GM12865 (cell line): ENCODE measurements at regions not wholly inside any gene's neighbourhood (a gene's known extent, or its start where the extent isn't known, plus 50 kb on each side); places are given as distances from the start of the nearest gene placed in this dataset.

Experiments used
- DNase-seq: peaks from one replicate; pipeline ENCODE4 v3.0.0; 2010; ENCODE audit warnings: low read depth
- H3K4me3 ChIP-seq: 2 replicates; pipeline ENCODE4 v1.5.1; 2011; ENCODE audit warnings: mild to moderate bottlenecking, low read depth, low read length, control low read depth
- CTCF ChIP-seq: IDR thresholded peaks from 2 replicates; pipeline ENCODE4 v1.5.1; 2011; ENCODE audit warnings: low read length, control low read depth, low read depth, inconsistent platforms; ENCODE audit not compliant: insufficient read depth; ENCODE audit errors: missing control alignments

GRCh38 chr11:87421422-87421821 lies 383.7 kb downstream of the TMEM135 start:
- TF ChIP-seq CTCF, result peak; percentile 67
- DNase-seq, result peak; percentile 76
- no peak overlapping the region for H3K4me3 ChIP-seq

DNA sequence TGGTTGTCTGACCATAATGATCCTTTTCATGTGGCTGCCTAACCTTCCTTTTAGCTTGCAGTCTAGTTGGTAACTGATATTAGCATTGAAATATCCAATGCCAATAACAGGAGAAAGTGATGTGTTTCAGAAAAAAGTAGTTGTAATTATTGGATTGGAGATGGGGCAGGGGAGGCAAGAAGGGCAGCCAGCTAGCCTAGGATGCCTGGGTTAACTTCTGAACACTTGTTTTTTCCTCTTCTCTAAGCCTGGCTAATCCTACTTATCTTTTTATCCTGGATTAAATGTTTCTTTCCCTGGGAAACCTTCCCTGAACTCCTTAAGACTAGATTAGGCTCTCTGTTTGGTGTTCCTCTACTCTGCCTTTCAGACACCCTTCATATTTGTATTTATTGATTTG lies 380.2 kb downstream of the TMEM135 start:
- no peak for TF ChIP-seq CTCF
- DNase-seq, result no peak
- H3K4me3 ChIP-seq, result no peak overlapping the region

- DNase-seq, result no peak
- H3K4me3 ChIP-seq, result no peak overlapping the region
- TF ChIP-seq CTCF, result no peak
Measured at GRCh38 chr11:87405843-87406242, 368.1 kb downstream of the TMEM135 start.

DNA sequence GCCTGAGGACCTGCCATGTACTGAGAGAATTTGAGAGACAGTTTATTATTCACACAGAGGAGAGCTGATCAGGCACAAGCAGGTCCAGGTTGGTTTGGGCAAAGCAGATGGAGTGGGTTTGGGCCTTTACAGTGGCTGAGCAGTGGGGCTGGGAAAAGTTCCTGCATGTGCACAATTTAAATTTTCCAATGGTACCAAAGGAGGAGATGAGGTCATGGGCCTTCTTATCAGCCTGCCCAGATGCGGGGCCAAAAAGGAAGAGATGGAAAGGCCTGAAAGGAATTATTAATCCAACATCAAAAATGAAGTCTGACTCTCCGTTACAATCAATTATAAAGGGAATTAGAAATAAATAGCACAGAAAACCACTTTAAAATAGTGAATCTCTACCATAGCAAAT lies 367.6 kb downstream of the TMEM135 start:
- no peak for TF ChIP-seq CTCF
- no peak for DNase-seq
- no peak overlapping the region for H3K4me3 ChIP-seq

- no peak for TF ChIP-seq CTCF
- DNase-seq, result no peak
- H3K4me3 ChIP-seq, result no peak overlapping the region
Measured at GRCh38 chr11:87401653-87402052, 363.9 kb downstream of the TMEM135 start.

DNA sequence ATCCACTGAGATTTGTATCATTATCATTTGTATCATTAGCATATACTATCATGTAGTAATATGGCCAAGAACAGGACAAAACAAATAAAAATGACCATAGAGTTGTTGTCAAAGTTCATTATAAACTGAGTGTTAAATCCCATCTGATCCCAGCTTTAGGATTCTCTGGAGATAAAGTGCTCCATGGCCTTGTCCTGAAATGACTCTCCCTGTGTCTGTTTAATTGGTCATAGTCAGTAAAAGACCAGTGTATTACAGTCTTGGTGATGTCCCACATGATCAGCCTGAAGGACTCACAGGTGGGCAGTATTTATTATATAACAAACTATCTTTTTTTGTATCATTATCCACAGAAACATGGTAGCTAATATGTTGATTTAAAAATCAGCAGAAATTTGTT lies 361.6 kb downstream of the TMEM135 start:
- H3K4me3 ChIP-seq, result no peak overlapping the region
- DNase-seq, result no peak
- TF ChIP-seq CTCF, result no peak

DNA sequence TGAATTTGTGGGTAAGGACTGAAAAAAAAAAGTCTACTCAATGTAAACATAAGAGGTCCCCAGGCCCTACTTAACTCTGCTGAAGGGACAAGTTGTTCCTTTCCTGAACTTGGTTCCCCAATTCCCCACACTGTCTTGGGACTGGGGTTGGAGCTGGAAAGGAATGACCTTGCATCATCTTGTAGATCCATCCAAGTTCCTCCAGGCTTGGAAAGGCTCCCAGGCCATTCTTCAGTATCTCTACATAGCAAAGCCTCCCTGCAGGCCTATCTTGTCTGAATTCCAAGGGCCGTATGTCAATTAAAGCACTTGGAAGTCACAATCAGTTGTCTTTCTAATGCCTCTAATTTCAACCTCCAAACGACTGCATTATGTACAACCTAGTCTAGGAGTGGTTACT lies 361.2 kb downstream of the TMEM135 start:
- TF ChIP-seq CTCF, result no peak
- no peak for DNase-seq
- H3K4me3 ChIP-seq, result no peak overlapping the region
